ENCODE measurements at regions not wholly inside any gene's neighbourhood (a gene's known extent, or its start where the extent isn't known, plus 50 kb on each side); places are given as distances from the start of the nearest gene placed in this dataset.

- Histone ChIP-seq H3F3A (ENCODE audit: low read depth) (no peaks in the 10 kb centered on the region), H3K9me3 (ENCODE audit: insufficient read depth, low read depth, low read length) (0 out of 2 replicates have a peak, but pooled peaks cover 3% of the 10 kb centered on the region), H3K9me2 (replicated peaks; ENCODE audit: low read depth, low read length) (no peaks in the 10 kb centered on the region), H3K4me1 (ENCODE audit: insufficient read depth, low read length, poor library complexity, severe bottlenecking) (no peaks in the 10 kb centered on the region), H3K27me3 (ENCODE audit: insufficient read depth, low read length, poor library complexity, severe bottlenecking) (no peaks in the 10 kb centered on the region), H2AFZ (ENCODE audit: low read length) (no peak overlapping the region), H3K36me3 (ENCODE audit: insufficient read depth, low read length) (no peaks in the 10 kb centered on the region), H3K79me2 (ENCODE audit: insufficient read depth, low read length) (no peaks in the 10 kb centered on the region), H4K20me1 (ENCODE audit: insufficient read depth, low read length, poor library complexity, severe bottlenecking) (no peaks in the 10 kb centered on the region), H3K9ac (ENCODE audit: low read depth, low read length, poor library complexity, severe bottlenecking) (no peak overlapping the region), H3K4me2 (ENCODE audit: low read depth, low read length, poor library complexity, severe bottlenecking) (no peak overlapping the region), H3K4me3 (ENCODE audit: low read length, poor library complexity, severe bottlenecking) (no peak overlapping the region)
- TF ChIP-seq CTCF (conservative IDR thresholded peaks at IDR 0.05; ENCODE audit: low read length) (no peak), EZH2phosphoT487 (IDR thresholded peaks at IDR 0.05; ENCODE audit: borderline replicate concordance) (no peak)
Measured at GRCh38 chr12:118534003-118534402, 157.6 kb downstream of the SUDS3 start.

- no peak for TF ChIP-seq CTCF (conservative IDR thresholded peaks at IDR 0.05; ENCODE audit: low read length)
- no peak for TF ChIP-seq EZH2phosphoT487 (IDR thresholded peaks at IDR 0.05; ENCODE audit: borderline replicate concordance)
- Histone ChIP-seq H3K4me1 (ENCODE audit: insufficient read depth, low read length, poor library complexity, severe bottlenecking) (no peaks in the 10 kb centered on the region), H3K9me3 (ENCODE audit: insufficient read depth, low read depth, low read length) (peaks cover 4% of the 10 kb centered on the region; the same call in 1 of the 2 replicates), H3K4me3 (ENCODE audit: low read length, poor library complexity, severe bottlenecking) (no peak overlapping the region), H3K9ac (ENCODE audit: low read depth, low read length, poor library complexity, severe bottlenecking) (no peak overlapping the region), H3K79me2 (ENCODE audit: insufficient read depth, low read length) (no peaks in the 10 kb centered on the region), H3K36me3 (ENCODE audit: insufficient read depth, low read length) (no peaks in the 10 kb centered on the region), H3K4me2 (ENCODE audit: low read depth, low read length, poor library complexity, severe bottlenecking) (no peak overlapping the region), H3F3A (ENCODE audit: low read depth) (no peaks in the 10 kb centered on the region), H4K20me1 (ENCODE audit: insufficient read depth, low read length, poor library complexity, severe bottlenecking) (no peaks in the 10 kb centered on the region), H2AFZ (ENCODE audit: low read length) (no peak overlapping the region), H3K27me3 (ENCODE audit: insufficient read depth, low read length, poor library complexity, severe bottlenecking) (no peaks in the 10 kb centered on the region), H3K9me2 (replicated peaks; ENCODE audit: low read depth, low read length) (no peaks in the 10 kb centered on the region)
Measured at GRCh38 chr12:118536306-118536906, 160.1 kb downstream of the SUDS3 start.

- Histone ChIP-seq H3K9me3 (ENCODE audit: insufficient read depth, low read depth, low read length) (peaks cover 4% of the 10 kb centered on the region; the same call in 1 of the 2 replicates), H3K9me2 (replicated peaks; ENCODE audit: low read depth, low read length) (no peaks in the 10 kb centered on the region), H3K79me2 (ENCODE audit: insufficient read depth, low read length) (no peaks in the 10 kb centered on the region), H3K9ac (ENCODE audit: low read depth, low read length, poor library complexity, severe bottlenecking) (no peak overlapping the region), H4K20me1 (ENCODE audit: insufficient read depth, low read length, poor library complexity, severe bottlenecking) (no peaks in the 10 kb centered on the region), H2AFZ (ENCODE audit: low read length) (no peak overlapping the region), H3K27me3 (ENCODE audit: insufficient read depth, low read length, poor library complexity, severe bottlenecking) (no peaks in the 10 kb centered on the region), H3F3A (ENCODE audit: low read depth) (no peaks in the 10 kb centered on the region), H3K4me3 (ENCODE audit: low read length, poor library complexity, severe bottlenecking) (no peak overlapping the region), H3K4me1 (ENCODE audit: insufficient read depth, low read length, poor library complexity, severe bottlenecking) (no peaks in the 10 kb centered on the region), H3K36me3 (ENCODE audit: insufficient read depth, low read length) (no peaks in the 10 kb centered on the region), H3K4me2 (ENCODE audit: low read depth, low read length, poor library complexity, severe bottlenecking) (no peak overlapping the region)
- TF ChIP-seq EZH2phosphoT487 (IDR thresholded peaks at IDR 0.05; ENCODE audit: borderline replicate concordance) = no peak
- no peak for TF ChIP-seq CTCF (conservative IDR thresholded peaks at IDR 0.05; ENCODE audit: low read length)
Measured at GRCh38 chr12:118537481-118537917, 161.1 kb downstream of the SUDS3 start.
